K562 (cell line): ENCODE measurements at regions not wholly inside any gene's neighbourhood (a gene's known extent, or its start where the extent isn't known, plus 50 kb on each side); places are given as distances from the start of the nearest gene placed in this dataset.

Experiments
- ATAC-seq: fragments of 200-7000 bp; cut with Tn5 transposase; 3 replicates; pipeline ENCODE4 v1.9.1; 2020; ENCODE audit warnings: moderate library complexity
- BruUV-seq: library from RNA; stranded (reverse); fragments of 400-500 nt; replicated peaks from 2 replicates; lab custom pipeline; 2021; lab: Mats Ljungman, UMichigan
- CTCF ChIA-PET: fragments of 300-600 bp; formaldehyde crosslinking; extraction: SDS; loops from one replicate; lab custom pipeline; 2021; ENCODE audit warnings: low intra/inter-chr PET ratio; lab: Yijun Ruan, JAX
- POLR2A ChIA-PET: fragments of 300-600, 350-650 bp; sonication (Branson Sonifier 250); formaldehyde crosslinking; extraction: SDS; loops from one replicate; lab custom pipeline; 2021; ENCODE audit warnings: antibody characterized with exemption, inconsistent platforms; lab: Yijun Ruan, JAX
- DNase-seq, 4 experiments: peaks; one replicate each; pipeline versions ENCODE4 v3.0.0 to v3.0.0-alpha.2; 2011 to 2018; ENCODE audit warnings: low spot score in 3 of 4, mixed read lengths in 3 of 4; ENCODE audit errors: extremely low read depth in 1 of 4
- FAIRE-seq: peaks from 2 replicates; lab custom pipeline; 2011; peaks lifted over from hg19 to GRCh38; lab: Jason Lieb, UNC
- H2AFZ ChIP-seq: 2 replicates; pipeline ENCODE4 v1.6.0; 2011; ENCODE audit warnings: low read depth, low read length, control low read depth, inconsistent platforms
- H3K27ac ChIP-seq: fragments of 200-600 bp; 3 replicates; pipeline ENCODE4 v1.8.0; 2011; ENCODE audit warnings: low read depth, mild to moderate bottlenecking, control low read depth, inconsistent platforms, low read length, moderate library complexity, mixed read lengths; ENCODE audit errors: extremely low read depth
- H3K27me3 ChIP-seq, 2 experiments: fragments of 300-600 bp in 1 of 2; 2 replicates in 1 of 2; 3 replicates in 1 of 2; pipeline versions ENCODE4 v1.6.0 to v1.8.0; 2011; ENCODE audit warnings: inconsistent platforms in 2 of 2, low read length in 2 of 2, mild to moderate bottlenecking in 1 of 2, mixed read lengths in 1 of 2, moderate library complexity in 1 of 2; ENCODE audit not compliant: control insufficient read depth in 2 of 2, insufficient read depth in 2 of 2
- H3K36me3 ChIP-seq: fragments of 300-600 bp; 3 replicates; pipeline ENCODE4 v1.8.0; 2011; ENCODE audit warnings: mild to moderate bottlenecking, low read length, inconsistent platforms; ENCODE audit not compliant: control insufficient read depth, insufficient read depth
- H3K4me1 ChIP-seq, 2 experiments: fragments of 200-600 bp in 1 of 2; replicated peaks in 1 of 2; 2 replicates in 1 of 2; 3 replicates in 1 of 2; pipeline versions ENCODE4 v1.5.1 to v1.8.0; 2011; ENCODE audit warnings: inconsistent platforms in 2 of 2, low read length in 2 of 2, mild to moderate bottlenecking in 1 of 2, mixed read lengths in 1 of 2, moderate library complexity in 1 of 2; ENCODE audit not compliant: control insufficient read depth in 2 of 2, insufficient read depth in 2 of 2
- H3K4me2 ChIP-seq: 2 replicates; pipeline ENCODE4 v1.6.1; 2011; ENCODE audit warnings: low read length, control low read depth, inconsistent platforms, mixed read lengths; ENCODE audit not compliant: insufficient read depth
- H3K4me3 ChIP-seq: fragments of 200-600 bp; sonication (generic), shearing (Covaris generic); 2 replicates; pipeline ENCODE4 v1.5.1; 2016; ENCODE audit warnings: control low read depth, inconsistent platforms
- H3K79me2 ChIP-seq: fragments of 200-600 bp; 3 replicates; pipeline ENCODE4 v1.8.0; 2011; ENCODE audit warnings: low read length, inconsistent platforms; ENCODE audit not compliant: control insufficient read depth, insufficient read depth
- H3K9ac ChIP-seq, 2 experiments: 2 replicates each; pipeline versions ENCODE4 v1.6.0 to v1.6.1; 2011; ENCODE audit warnings: low read depth in 2 of 2, low read length in 2 of 2, control low read depth in 1 of 2, inconsistent platforms in 1 of 2, mild to moderate bottlenecking in 1 of 2, mixed read lengths in 1 of 2; ENCODE audit not compliant: insufficient read depth in 1 of 2
- H3K9me1 ChIP-seq: one replicate; pipeline ENCODE4 v1.6.0; 2011; ENCODE audit warnings: inconsistent platforms, mild to moderate bottlenecking, low read length, moderate library complexity; ENCODE audit not compliant: control insufficient read depth, insufficient read depth
- H3K9me3 ChIP-seq: replicated peaks from 2 replicates; pipeline ENCODE4 v1.5.1; 2011; ENCODE audit warnings: low read depth, low read length, inconsistent platforms; ENCODE audit not compliant: control insufficient read depth, insufficient read depth
- H4K20me1 ChIP-seq: replicated peaks from 2 replicates; pipeline ENCODE4 v1.6.1; 2011; ENCODE audit warnings: low read length, inconsistent platforms, mixed read lengths; ENCODE audit not compliant: control insufficient read depth, insufficient read depth
- ELK1 ChIP-seq: sonication (generic); formaldehyde crosslinking; IDR thresholded peaks from 2 replicates; pipeline ENCODE4 v1.8.1; 2022; ENCODE audit warnings: missing genetic modification reagents
- ETS2 ChIP-seq: IDR thresholded peaks from 2 replicates; pipeline ENCODE4 v1.6.1; 2016; ENCODE audit warnings: borderline replicate concordance, missing genetic modification characterization, mild to moderate bottlenecking, moderate library complexity, missing compliant biosample characterization; ENCODE audit not compliant: poor library complexity, severe bottlenecking
- EWSR1 ChIP-seq: fragments of 450-650 bp; IDR thresholded peaks from 2 replicates; pipeline ENCODE4 v1.6.1; 2018; ENCODE audit warnings: borderline replicate concordance, mild to moderate bottlenecking, low read depth, moderate library complexity; ENCODE audit not compliant: partially characterized antibody
- MLLT1 ChIP-seq, 2 experiments: fragments of 450-650 bp; IDR thresholded peaks; 2 replicates each; pipeline ENCODE4 v1.6.1; 2016
- RBBP5 ChIP-seq: fragments of 200-600 bp; sonication (generic); IDR thresholded peaks from 2 replicates; pipeline ENCODE4 v1.6.1; 2012; ENCODE audit warnings: borderline replicate concordance, mild to moderate bottlenecking, low read length, control low read depth, inconsistent platforms; ENCODE audit not compliant: insufficient read depth, poor library complexity, severe bottlenecking
- ZNF583 ChIP-seq: fragments of 250-450 bp; sonication (Bioruptor Pico); IDR thresholded peaks from 2 replicates; pipeline ENCODE4 v1.4.0; 2020
- WGBS: fragments of 100-300 bp; shearing (Covaris generic); methylation state at CpG from one replicate; pipeline ENCODE4 v1.1.6; 2016; ENCODE audit warnings: low coverage, mixed read lengths; ENCODE audit not compliant: insufficient coverage; ENCODE audit errors: missing lambda C conversion rate; 5-methylcytosine and 5-hydroxymethylcytosine counted together
- in situ Hi-C: fragments of 300-500 bp; cut with MboI; formaldehyde crosslinking; loops from 4 replicates; pipeline ENCODE4 v1.15.0; 2018; ENCODE audit warnings: inconsistent platforms, mixed read lengths
- intact Hi-C: fragments of 100-400 bp; cut with micrococcal nuclease; formaldehyde crosslinking; loops from 2 replicates; pipeline ENCODE4 v1.14.2; 2022

- intact Hi-C loops, result no loop called here
- ATAC-seq (no peak), DNase-seq (no peak), FAIRE-seq (no peak)
- H3K27ac ChIP-seq, result no peak overlapping the region
- no TSS peak for BruUV-seq
- peaks cover 0 to 14% of the 10 kb centered on the region in 2 experiments; a peak in 1 of 5 replicates for H3K27me3 ChIP-seq
- peaks cover 3% of the 10 kb centered on the region for H4K20me1 ChIP-seq
- ChIA-PET CTCF (no interaction called here), POLR2A (interaction anchor here (0.8 kb wide), 1 partner anchor 257 kb away, joined by 3 read pairs; no protein-coding TSS in a partner anchor)
- no peaks in the 10 kb centered on the region for H3K4me1 ChIP-seq
- no peaks in the 10 kb centered on the region for H3K9me3 ChIP-seq
- H3K4me2 ChIP-seq, result no peak overlapping the region
- 2% methylated on average over 8 of the region's 8 CpGs for WGBS
- no peak overlapping the region for H3K4me3 ChIP-seq
- no peaks in the 10 kb centered on the region for H3K79me2 ChIP-seq
- no peak overlapping the region for H2AFZ ChIP-seq
- no peaks in the 10 kb centered on the region for H3K36me3 ChIP-seq
- H3K9me1 ChIP-seq, result no peaks in the 10 kb centered on the region
- no peak overlapping the region for H3K9ac ChIP-seq
- TF ChIP-seq RBBP5 (no peak), MLLT1 (IDR thresholded peaks at IDR 0.05) (no peak)
- in situ Hi-C loops, result no loop called here
Measured at GRCh38 chr1:29408831-29409605, 172.7 kb downstream of the PTPRU start.

GRCh38 chr1:29406814-29407213 lies 170.5 kb downstream of the PTPRU start:
- H3K9me3 ChIP-seq, result no peaks in the 10 kb centered on the region
- ATAC-seq, result no peak
- in situ Hi-C loops (no loop called here), intact Hi-C loops (no loop called here)
- no peak overlapping the region for H3K27ac ChIP-seq
- no peaks in the 10 kb centered on the region for H3K9me1 ChIP-seq
- no peaks in the 10 kb centered on the region for H3K4me1 ChIP-seq
- no peak overlapping the region for H2AFZ ChIP-seq
- CTCF ChIA-PET, result no interaction called here
- DNase-seq, result no peak
- no peaks in the 10 kb centered on the region for H3K36me3 ChIP-seq
- no peaks in the 10 kb centered on the region for H3K79me2 ChIP-seq
- peaks cover 3% of the 10 kb centered on the region; the same call in 1 of the 2 replicates for H4K20me1 ChIP-seq
- 0% methylated on average over 2 of the region's 2 CpGs for WGBS
- FAIRE-seq, result no peak
- H3K4me2 ChIP-seq, result no peak overlapping the region
- POLR2A ChIA-PET, result no interaction called here
- H3K4me3 ChIP-seq, result no peak overlapping the region
- BruUV-seq, result no TSS peak
- no peak overlapping the region for H3K9ac ChIP-seq
- H3K27me3 ChIP-seq, result peaks cover 0 to 9% of the 10 kb centered on the region in 2 experiments; a peak in 1 of 5 replicates
- TF ChIP-seq EWSR1, result no peak
- no peak for TF ChIP-seq ELK1 (CRISPR knock-in tag)
- no peak for TF ChIP-seq ETS2 (tag)
- TF ChIP-seq ZNF583, result no peak
